Urothelium cell line (cell line): ENCODE measurements at regions not wholly inside any gene's neighbourhood (a gene's known extent, or its start where the extent isn't known, plus 50 kb on each side); places are given as distances from the start of the nearest gene placed in this dataset.
"Not testable (repeated sequence)": the region's sequence is repeated elsewhere in the genome, so short reads cannot be mapped to it uniquely, and the experiment has no call there.

Experiments
- DNase-seq: peaks from one replicate; pipeline ENCODE4 v3.0.0; 2011; ENCODE audit warnings: low spot score, mixed read lengths
- FAIRE-seq: peaks from 2 replicates; lab custom pipeline; 2011; peaks lifted over from hg19 to GRCh38; lab: Jason Lieb, UNC

- FAIRE-seq, DNase-seq: not testable (repeated sequence)
These were observed 131.9 kb downstream of the CWH43 start for GRCh38 chr4:49117951-49118350.

GRCh38 chr4:49118379-49119212, 132.5 kb downstream of the CWH43 start:
- FAIRE-seq: not testable (repeated sequence)

GRCh38 chr4:49119345-49119744, 133.3 kb downstream of the CWH43 start:
- not testable (repeated sequence) for FAIRE-seq, DNase-seq

More at GRCh38 chr4:49118379-49119212, 132.5 kb downstream of the CWH43 start:
- not testable (repeated sequence) for DNase-seq

GRCh38 chr4:49120042-49120779, 134.1 kb downstream of the CWH43 start:
- not testable (repeated sequence) for FAIRE-seq, DNase-seq

- not testable (repeated sequence) for FAIRE-seq, DNase-seq
These were observed 134.7 kb downstream of the CWH43 start for GRCh38 chr4:49120804-49121203.

GRCh38 chr4:49126443-49126842, 140.4 kb downstream of the CWH43 start:
- FAIRE-seq, DNase-seq: not testable (repeated sequence)

- FAIRE-seq, DNase-seq: not testable (repeated sequence)
These were observed 140.8 kb downstream of the CWH43 start for GRCh38 chr4:49126858-49127257.

- not testable (repeated sequence) for DNase-seq, FAIRE-seq
These were observed 143.3 kb downstream of the CWH43 start for GRCh38 chr4:49129385-49129784.

- DNase-seq, FAIRE-seq: not testable (repeated sequence)
These were observed 143.8 kb downstream of the CWH43 start for GRCh38 chr4:49129870-49130269.

- not testable (repeated sequence) for DNase-seq
These were observed 144.6 kb downstream of the CWH43 start for GRCh38 chr4:49130724-49131123.

GRCh38 chr4:49137043-49137442, 151.0 kb downstream of the CWH43 start:
- not testable (repeated sequence) for DNase-seq, FAIRE-seq

More at GRCh38 chr4:49130724-49131123, 144.6 kb downstream of the CWH43 start:
- FAIRE-seq: not testable (repeated sequence)

GRCh38 chr4:49137961-49138360, 151.9 kb downstream of the CWH43 start:
- not testable (repeated sequence) for DNase-seq, FAIRE-seq

- not testable (repeated sequence) for FAIRE-seq, DNase-seq
These were observed 152.7 kb downstream of the CWH43 start for GRCh38 chr4:49138818-49139217.

GRCh38 chr4:49139513-49139912, 153.4 kb downstream of the CWH43 start:
- FAIRE-seq, DNase-seq: not testable (repeated sequence)

- DNase-seq, FAIRE-seq: not testable (repeated sequence)
These were observed 154.3 kb downstream of the CWH43 start for GRCh38 chr4:49140351-49140750.

GRCh38 chr4:49141955-49142354, 155.9 kb downstream of the CWH43 start:
- not testable (repeated sequence) for DNase-seq, FAIRE-seq

- not testable (repeated sequence) for DNase-seq, FAIRE-seq
These were observed 161.1 kb downstream of the CWH43 start for GRCh38 chr4:49147143-49147542.

GRCh38 chr4:49147596-49147995, 161.5 kb downstream of the CWH43 start:
- DNase-seq, FAIRE-seq: not testable (repeated sequence)

- not testable (repeated sequence) for FAIRE-seq, DNase-seq
These were observed 163.2 kb downstream of the CWH43 start for GRCh38 chr4:49149006-49149975.
